Activated CD8-positive, alpha-beta memory T cell treated with anti-CD3 and anti-CD28 coated beads for 36 hours (primary cell): ENCODE measurements at regions not wholly inside any gene's neighbourhood (a gene's known extent, or its start where the extent isn't known, plus 50 kb on each side); places are given as distances from the start of the nearest gene placed in this dataset.

Source experiments
- CTCF ChIA-PET: fragments of 350-600 bp; sonication (Branson Sonifier 250); formaldehyde crosslinking; loops from one replicate; lab custom pipeline; 2021; ENCODE audit warnings: antibody characterized with exemption; lab: Charles Lee
- POLR2A ChIA-PET: fragments of 350-600 bp; sonication (Branson Sonifier 250); formaldehyde crosslinking; loops from one replicate; lab custom pipeline; 2021; ENCODE audit warnings: antibody characterized with exemption; lab: Charles Lee

GRCh38 chr6:44715188-44715587, 327.7 kb downstream of the CDC5L start:
- ChIA-PET POLR2A (no interaction called here), CTCF (no interaction called here)

GRCh38 chr6:44715925-44716324, 328.4 kb downstream of the CDC5L start:
- POLR2A ChIA-PET = no interaction called here

GRCh38 chr6:44717431-44717830, 329.9 kb downstream of the CDC5L start:
- POLR2A ChIA-PET = no interaction called here
- CTCF ChIA-PET = no interaction called here

More at GRCh38 chr6:44715925-44716324, 328.4 kb downstream of the CDC5L start:
- CTCF ChIA-PET = no interaction called here

- POLR2A ChIA-PET = no interaction called here
- CTCF ChIA-PET = no interaction called here
These were observed 334.6 kb downstream of the CDC5L start for GRCh38 chr6:44721954-44722578.

- CTCF ChIA-PET = no interaction called here
These were observed 335.2 kb downstream of the CDC5L start for GRCh38 chr6:44722736-44723135.

GRCh38 chr6:44723439-44724197, 336.1 kb downstream of the CDC5L start:
- ChIA-PET CTCF (no interaction called here), POLR2A (no interaction called here)

More at GRCh38 chr6:44722736-44723135, 335.2 kb downstream of the CDC5L start:
- POLR2A ChIA-PET = no interaction called here

- CTCF ChIA-PET = no interaction called here
- POLR2A ChIA-PET = no interaction called here
These were observed 337.6 kb downstream of the CDC5L start for GRCh38 chr6:44725070-44725469.

GRCh38 chr6:44727651-44728630, 340.4 kb downstream of the CDC5L start:
- CTCF ChIA-PET = interaction anchor here (0.5 kb wide), 1 partner anchor 223 kb away, joined by 3 read pairs; no protein-coding TSS in a partner anchor
- POLR2A ChIA-PET = no interaction called here

GRCh38 chr6:44730771-44731391, 343.4 kb downstream of the CDC5L start:
- ChIA-PET CTCF (no interaction called here), POLR2A (no interaction called here)

- POLR2A ChIA-PET = no interaction called here
- CTCF ChIA-PET = no interaction called here
These were observed 344.1 kb downstream of the CDC5L start for GRCh38 chr6:44731485-44732095.

GRCh38 chr6:44732243-44732642, 344.7 kb downstream of the CDC5L start:
- ChIA-PET POLR2A (no interaction called here), CTCF (no interaction called here)

- ChIA-PET CTCF (no interaction called here), POLR2A (no interaction called here)
These were observed 345.6 kb downstream of the CDC5L start for GRCh38 chr6:44733126-44733525.

- ChIA-PET POLR2A (no interaction called here), CTCF (no interaction called here)
These were observed 346.4 kb downstream of the CDC5L start for GRCh38 chr6:44733868-44734267.

- ChIA-PET POLR2A (no interaction called here), CTCF (no interaction called here)
These were observed 347.6 kb downstream of the CDC5L start for GRCh38 chr6:44734886-44735629.

- ChIA-PET CTCF (no interaction called here), POLR2A (no interaction called here)
These were observed 348.1 kb downstream of the CDC5L start for GRCh38 chr6:44735630-44735963.

GRCh38 chr6:44737341-44737740, 349.8 kb downstream of the CDC5L start:
- ChIA-PET POLR2A (no interaction called here), CTCF (interaction anchor here (0.7 kb wide), 1 partner anchor 564 kb away, joined by 3 read pairs; no protein-coding TSS in a partner anchor)

- POLR2A ChIA-PET = no interaction called here
- CTCF ChIA-PET = no interaction called here
These were observed 350.5 kb downstream of the CDC5L start for GRCh38 chr6:44737829-44738528.

GRCh38 chr6:44738601-44739146, 351.2 kb downstream of the CDC5L start:
- POLR2A ChIA-PET = no interaction called here
- CTCF ChIA-PET = no interaction called here
